HG03095 (cell line): ENCODE measurements at regions not wholly inside any gene's neighbourhood (a gene's known extent, or its start where the extent isn't known, plus 50 kb on each side); places are given as distances from the start of the nearest gene placed in this dataset.

Experiments used
- ATAC-seq: cut with Tn5 transposase; IDR thresholded peaks from one replicate; pipeline ENCODE4 v1.9.1; 2021; ENCODE audit warnings: moderate library complexity; ENCODE audit not compliant: unreplicated experiment

DNA sequence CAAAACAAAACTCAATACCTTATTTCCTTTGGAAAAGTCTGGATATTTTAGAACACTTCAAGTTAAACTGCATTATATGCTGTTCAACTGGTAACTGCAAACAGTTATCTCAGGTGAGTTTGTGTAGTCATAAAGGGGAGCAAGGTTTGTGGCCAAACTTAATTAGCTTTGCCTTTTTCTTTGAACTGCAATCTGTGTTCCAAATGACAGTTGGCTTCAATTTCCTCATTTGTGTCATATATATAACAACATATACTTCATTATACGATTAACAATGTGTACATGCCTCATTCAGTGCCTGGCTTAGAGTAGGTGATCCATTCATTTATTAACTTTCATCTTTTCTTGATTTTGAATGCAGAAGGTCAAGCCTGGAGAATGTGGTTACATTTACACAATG is 55.8 kb downstream of the KCNE4 start:
- ATAC-seq, result no peak

DNA sequence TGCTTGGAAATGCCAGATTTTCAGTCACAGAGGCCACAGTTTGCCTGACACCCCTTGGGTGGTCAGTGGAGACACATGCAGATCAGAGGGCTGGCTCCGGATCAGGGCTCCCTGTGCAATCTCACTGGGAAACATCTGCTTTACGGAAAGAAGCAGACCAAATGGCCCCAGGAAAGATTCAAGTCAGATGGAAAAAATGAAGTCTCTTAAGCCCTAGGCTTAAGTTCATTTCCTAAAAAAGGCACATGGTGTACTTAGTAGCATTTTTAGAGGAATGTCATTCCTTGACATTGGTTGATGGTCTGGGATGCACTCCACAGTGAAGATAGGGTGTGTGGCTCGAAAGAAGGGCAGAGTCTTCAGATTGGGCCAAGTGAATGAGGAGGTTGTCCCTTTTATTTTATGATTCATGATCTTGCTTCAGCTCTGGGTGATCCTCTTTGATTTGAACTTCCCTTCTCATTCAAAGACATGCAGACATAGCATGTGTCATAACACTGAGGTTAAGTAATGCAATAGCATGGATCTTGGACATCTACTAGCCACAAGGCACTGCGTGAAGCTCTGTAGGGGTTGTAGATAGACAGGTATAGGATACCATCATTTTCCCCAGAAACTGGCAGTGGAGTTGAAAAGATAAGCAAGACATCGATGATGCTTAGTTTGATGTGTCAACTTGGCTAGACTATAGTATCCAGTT is 56.5 kb downstream of the KCNE4 start:
- ATAC-seq, result no peak

DNA sequence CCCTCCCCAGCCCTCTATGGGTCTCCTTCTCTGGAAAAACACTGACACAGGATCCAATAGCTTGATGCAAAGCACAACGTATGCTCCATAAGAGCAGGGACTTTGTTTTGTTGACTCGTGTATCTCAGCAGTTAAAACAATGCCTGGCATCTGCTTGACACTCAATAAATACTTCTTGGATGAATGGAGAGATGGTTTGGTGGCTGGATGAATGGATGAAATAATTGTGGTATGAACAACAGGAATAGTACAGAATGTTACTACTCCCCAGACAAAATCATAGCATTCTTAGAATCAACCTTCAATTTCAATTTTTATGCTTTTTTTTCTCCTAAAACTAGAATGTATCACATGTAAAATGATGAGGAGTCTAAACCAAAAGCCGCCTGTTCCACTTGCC is 57.4 kb downstream of the KCNE4 start:
- no peak for ATAC-seq

DNA sequence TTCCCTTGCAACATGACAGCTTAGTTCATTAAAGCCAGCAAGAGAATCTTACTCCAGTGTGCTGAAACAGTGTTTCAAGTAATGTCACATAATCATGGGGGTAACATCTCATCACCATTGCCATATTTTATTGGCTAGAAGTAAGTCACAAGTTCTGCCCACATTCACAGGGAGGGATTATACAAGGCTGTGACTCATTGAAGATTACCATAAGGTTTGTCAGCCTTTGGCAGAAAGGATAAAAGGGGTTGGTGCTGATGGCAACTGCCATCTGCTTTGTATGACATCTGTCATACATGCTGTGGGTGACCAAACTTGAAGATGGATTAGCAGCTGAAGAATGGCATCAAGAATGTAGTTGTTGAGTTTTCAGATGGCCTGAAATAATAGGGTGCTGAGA is 61.2 kb downstream of the KCNE4 start:
- no peak for ATAC-seq

DNA sequence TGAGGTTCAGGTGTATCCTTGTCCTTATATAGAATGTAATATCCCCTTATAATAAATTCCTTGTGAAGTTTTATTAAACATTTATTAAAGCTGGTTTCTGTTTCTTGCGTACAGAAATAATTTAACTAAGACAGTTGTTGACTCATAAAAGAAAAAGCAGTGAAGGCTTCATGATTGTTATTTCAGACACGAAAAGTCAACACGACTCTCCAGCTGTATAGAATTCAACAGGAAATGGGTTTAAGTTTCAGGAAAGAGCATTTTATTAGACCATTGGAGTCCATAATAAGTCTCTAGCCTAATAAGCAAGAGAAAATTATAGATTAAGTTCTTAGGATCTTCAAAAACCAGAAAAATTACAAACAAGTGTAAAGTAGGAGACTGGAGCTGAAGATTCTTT is 62.2 kb downstream of the KCNE4 start:
- ATAC-seq, result no peak

DNA sequence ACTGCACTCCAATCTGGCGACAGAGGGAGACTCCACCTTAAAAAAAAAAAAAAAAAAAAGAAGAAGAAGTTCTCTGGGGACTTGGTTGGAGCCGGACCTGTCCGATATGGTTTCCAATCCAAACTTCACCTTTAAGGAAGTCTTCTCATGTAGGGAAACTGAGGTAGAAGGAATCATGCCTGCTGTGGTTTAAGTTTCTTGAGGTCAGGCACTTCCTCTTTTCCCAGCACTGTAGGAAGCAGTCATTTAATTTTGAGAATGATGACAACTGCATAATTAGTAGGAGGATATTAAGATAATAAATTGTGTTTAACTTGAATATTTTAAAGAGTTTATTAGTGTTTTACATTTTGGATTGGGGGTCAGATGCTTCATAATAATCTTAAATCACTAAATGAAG is 62.9 kb downstream of the KCNE4 start:
- no peak for ATAC-seq

DNA sequence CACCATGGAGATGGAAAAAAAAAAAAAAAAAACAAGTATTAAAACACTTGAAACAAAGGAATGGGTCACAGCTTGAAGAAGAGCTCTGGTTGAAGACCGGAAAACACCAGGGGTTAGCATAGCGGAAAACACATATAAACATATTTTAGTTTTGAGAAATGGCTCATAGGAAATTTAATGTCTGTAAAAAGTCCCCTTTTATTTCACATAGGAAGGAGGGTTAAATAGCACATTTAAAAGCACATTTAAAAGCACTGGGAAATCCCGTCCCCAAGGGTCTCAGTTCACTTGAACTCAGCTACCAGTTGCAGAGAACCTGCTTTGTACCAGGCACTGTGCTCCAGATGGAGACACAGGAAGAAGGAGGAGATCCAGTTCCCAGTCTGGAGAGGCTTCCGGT is 65.5 kb downstream of the KCNE4 start:
- ATAC-seq, result no peak

DNA sequence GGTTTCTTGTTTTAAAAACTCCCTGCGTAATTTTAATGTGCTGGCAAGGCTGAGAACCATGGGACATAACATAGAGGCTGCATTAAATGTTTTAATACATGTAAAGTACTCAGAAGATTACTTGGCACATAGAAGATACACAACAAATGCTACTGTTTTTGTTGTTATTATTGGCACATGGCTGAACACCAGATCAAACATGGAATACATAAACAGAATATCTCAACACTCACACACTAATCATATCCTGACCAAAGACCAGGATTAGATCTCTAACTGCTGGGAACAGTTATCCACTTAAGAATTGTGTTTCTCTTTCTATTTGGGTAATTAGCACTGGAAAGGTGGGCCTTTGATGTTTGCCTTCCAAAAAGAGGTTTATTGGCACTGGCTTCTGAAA is 69.3 kb downstream of the KCNE4 start:
- no peak for ATAC-seq

DNA sequence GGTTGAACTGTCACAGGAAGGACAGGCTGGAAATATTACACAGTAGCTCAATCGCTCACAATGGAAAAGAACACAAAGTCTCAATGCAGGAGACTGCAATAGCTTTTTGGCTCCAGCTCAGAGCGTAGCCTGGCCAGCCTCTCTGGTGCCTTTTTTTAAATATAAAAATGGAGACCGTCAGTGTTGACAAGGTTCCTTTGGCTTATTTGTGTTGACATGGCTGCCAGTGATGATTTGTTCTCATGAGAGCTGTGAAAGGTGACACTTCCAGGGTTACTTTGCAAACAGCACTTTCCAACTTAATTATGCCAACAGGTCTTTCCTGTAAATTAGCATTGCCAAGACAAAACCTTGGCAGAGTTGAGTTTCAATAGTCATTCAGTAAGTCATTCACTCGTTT is 70.8 kb downstream of the KCNE4 start:
- no peak for ATAC-seq

DNA sequence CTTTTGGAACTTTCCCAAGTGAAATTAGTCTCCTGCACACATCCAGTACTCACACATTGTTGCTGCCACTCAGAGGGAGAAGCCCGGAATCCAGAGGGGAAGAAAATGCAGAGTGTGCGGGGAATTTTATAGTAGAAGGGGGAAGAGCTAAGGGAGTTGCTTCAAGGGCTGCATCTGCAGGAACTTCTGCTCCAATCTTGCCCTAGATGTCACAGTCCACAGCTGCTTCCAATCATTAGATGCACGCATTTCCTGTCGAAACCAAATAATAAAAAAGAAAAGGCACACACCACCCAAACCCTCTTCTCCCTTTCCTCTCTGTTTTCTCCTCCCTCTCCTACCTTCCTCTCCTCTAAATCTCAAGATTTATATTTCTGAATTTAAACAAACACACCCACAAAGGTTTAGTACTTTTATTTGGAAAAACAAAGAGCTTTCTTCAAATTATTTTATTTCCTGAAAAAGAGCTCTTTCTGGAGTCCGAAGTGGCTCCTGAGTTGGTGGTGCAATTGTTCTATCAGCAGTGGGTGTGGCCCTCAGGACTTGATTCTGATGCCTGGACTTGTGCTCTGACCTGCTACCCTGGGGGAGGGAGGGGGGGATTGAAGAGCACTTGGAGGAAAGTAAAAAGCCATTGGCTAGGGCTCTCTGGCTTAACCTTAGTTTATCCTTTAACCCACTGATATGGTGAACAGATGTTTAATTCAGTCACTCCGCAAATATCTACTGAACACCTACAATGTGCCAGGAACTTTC is 72.0 kb downstream of the KCNE4 start:
- ATAC-seq, result no peak

DNA sequence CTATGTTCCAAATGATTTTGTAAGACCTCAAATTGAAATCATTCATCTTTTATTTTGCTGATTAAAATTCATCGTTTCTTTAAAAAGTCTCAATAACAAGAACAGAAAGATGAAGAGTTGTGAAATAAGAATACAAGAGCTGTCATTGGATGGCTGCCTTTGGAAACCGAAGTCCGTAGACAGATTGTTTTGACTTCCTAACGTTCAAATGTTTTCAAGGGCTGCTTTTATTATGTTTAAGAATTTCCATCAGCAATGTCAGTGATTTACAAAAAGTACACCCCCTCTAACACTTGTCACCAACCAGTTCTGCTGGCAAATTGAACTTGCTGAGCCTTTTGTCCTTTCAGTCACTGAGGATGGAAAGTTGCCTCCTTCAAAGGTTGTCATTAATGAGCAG is 89.6 kb downstream of the KCNE4 start:
- no peak for ATAC-seq

DNA sequence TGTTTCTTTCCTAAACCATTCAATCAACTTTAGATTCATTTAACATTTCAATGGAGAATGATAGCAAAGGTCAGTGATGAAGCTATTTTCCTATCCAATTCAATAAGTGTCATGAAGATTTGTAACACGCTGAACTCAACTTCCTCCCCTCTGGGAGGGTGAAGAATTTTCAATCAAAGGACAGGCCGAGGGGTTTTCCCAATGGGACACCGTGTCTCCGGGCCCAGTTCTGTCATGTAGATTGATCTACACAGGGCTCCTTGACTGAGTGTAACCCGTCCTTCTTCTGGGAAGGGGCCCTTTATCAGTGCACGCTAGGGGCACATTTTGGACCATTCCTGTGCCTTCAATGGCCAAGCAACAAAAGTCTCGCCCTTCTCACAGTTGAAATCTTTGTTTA is 90.1 kb downstream of the KCNE4 start:
- ATAC-seq, result no peak

DNA sequence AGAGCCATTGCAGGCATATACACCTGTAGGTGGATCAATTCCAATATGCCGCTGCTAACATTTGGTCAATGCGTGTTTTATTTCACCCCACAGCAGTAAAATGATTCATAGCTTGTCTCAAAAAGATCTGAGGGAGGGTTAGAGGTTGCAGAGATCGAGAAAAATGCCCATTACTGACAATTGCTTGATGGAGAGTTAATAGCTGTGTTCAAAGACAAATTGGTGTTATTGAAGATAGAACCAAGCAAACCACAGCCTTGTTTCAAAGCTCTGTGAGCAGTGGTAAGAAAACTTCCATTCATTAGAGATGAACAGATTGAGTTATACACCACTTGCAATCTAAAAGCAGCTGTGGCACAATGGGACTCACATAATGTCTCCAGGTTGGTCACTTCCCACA is 95.4 kb downstream of the KCNE4 start:
- no peak for ATAC-seq

DNA sequence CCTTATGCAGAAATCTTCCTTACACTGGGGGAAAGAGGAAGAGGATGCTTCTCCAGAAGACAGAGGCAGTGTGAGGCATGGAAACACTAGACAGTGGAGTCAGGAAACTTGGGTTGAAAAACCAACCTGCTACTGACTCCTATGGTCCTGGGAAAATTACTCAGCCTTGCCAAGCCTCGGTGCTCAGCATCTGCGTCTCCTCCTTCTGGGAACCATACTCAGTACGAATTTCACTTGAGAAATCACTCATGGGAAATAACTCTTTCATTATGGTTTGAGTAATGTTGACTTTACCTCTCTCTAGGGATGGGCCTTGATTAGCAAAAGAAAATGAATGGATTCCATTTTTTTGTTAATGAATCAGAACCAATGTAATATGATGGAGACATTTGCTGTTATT is 96.5 kb downstream of the KCNE4 start:
- ATAC-seq, result no peak

DNA sequence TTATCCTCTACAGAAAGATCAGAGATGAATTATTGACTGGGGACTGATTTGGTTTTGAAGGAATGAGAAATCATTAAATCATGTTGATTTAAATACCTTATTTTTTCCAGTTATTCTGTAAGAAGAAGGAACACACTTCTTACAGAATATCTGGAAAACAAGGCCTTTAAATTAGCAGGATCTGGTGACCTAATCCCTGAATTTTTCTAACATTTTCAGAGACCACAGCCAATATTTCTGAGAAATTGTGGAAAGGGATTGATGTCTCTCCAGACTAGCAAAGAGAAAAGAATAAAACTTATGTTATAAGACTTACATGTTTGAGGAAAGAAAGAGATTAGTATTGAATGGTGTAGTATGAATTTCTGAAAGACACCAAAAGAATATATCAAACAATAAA is 104.0 kb downstream of the KCNE4 start:
- no peak for ATAC-seq

DNA sequence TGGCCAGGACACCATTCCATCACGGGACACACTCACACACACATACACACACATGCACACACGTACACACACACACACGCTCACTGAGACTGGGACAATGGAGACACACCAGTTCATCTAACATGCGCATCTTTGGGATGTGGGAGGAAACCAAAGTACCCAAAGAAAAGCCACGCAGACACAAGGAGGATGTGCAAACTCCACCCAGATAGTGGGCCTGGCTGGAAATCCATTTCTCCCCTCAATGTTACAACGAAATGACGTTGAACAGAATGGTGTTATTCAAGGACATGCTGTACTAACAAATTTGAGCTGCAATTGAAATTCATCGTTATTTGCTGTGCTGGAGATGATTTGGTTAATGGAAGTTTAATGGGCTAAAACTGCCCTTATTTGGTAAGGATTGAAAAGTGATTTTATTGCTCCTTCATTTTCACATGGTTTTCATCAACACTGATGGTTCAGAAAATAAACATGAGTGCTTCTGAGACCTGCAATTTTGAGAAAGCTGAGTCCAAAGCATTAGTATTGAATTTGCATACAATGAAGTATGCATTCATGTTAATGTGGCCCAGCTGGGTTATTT is 110.0 kb downstream of the KCNE4 start:
- ATAC-seq, result no peak

DNA sequence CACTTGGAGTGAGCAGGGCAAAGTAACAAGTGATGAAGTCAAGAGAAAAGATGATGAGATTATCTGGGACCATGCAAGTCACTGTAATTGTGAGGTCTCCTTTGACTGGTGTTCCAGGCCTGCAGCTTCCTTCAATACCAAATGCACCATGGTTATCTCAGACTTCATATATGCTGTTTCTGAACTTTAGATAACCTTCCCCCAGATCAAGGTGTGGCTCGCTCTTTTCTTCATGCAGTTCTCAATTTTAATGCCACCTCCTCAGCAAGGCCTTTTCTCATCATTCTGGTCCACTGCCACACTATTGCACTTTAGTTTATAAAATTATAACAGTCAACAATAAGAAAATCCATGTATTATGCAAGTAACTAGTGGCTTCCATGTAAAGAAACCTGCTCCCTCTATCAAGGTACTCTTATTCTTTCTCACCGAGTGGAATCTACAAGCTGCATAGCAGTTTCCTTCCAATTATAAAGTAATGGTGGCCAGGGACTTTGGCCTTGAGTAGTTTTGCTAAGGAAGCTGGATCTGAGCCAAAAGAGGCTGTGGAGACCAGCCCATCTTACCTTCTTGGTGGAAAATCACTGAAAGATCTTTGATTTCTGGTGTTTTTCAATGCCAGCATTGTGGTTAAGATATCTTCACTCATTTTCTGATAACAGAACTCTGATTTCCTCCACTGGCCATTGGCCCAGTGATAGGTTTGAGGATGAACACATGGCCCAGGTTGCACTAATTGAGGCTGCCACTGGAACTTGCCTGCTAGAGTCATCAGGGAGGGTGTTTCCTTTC is 113.6 kb downstream of the KCNE4 start:
- no peak for ATAC-seq

DNA sequence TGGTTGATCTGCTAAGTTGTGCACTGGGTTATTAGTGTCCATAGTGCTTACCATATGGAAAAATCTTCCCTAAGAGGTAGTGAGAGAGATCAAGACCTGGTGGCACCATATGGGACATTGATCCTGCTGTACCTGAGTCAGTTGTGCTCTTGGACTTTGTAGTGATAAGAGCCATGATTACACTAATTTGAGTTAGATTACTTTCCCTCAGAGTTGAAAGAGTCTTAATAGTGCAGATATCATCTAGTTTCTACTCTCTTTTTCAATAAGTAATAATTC is 114.2 kb downstream of the KCNE4 start:
- no peak for ATAC-seq

DNA sequence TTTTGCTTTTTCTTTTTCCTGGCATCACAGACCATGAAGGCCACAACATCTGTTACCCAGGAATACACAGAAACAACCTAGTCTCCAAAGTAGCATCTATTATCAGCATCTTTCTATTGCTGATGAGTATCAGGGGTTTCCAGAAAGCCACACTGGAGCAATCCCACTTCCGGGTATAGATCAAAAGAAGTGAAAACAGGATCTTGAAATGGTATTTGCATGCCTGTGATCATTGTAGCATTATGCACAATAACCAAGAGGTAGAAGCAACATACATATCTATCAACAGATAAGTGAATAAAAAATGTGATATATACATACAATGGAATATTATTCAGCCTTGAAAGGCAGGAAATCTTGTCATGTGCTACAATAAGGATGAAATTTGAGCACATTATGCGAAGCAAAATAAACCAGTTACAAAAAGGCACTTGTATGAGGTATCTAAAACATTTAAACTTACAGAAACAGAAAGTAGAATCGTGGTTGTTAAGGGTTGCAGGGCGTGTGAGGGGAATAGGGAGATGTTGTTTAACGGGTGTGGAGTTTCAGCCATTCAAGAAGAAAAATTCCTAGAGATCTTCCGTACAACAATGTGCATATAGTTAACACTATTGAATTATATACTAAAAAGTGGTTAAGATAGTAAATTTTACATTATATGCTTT is 115.1 kb downstream of the KCNE4 start:
- ATAC-seq, result no peak

DNA sequence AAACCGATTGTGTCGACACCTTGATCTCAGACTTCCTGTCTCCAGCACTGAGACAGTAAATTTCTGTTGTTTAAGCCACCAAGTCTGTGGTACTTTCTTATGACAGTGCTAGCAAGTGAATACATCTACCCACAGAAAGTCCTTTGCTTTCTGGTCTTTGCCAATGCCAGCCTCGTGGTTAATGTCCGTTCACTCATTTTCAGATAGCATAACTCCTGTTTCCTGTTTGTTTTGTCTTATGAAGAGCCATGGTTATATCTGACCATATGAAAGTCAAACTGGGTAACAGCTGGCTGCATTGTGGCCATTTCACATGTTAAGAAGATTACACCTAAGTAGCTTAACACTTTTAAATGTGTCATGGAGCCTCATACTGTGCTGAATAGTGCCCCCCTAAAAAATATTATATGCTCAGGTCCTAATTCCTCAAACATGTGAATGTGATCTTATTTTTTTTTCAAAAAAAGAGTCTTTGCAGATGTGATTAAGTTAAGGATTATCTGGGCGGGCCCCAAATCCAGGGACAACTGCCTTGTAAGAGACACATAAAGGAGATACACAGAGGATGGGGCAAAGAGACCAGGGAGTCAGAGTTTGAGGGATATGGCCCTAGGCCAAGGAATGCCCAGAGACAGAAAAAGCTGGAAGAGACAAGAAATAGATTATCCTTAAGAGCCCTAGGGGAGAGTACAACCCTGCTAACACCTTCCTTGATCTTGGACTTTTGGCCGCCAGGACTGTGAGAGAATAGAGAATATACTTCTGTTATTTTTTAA is 118.0 kb downstream of the KCNE4 start:
- no peak for ATAC-seq

DNA sequence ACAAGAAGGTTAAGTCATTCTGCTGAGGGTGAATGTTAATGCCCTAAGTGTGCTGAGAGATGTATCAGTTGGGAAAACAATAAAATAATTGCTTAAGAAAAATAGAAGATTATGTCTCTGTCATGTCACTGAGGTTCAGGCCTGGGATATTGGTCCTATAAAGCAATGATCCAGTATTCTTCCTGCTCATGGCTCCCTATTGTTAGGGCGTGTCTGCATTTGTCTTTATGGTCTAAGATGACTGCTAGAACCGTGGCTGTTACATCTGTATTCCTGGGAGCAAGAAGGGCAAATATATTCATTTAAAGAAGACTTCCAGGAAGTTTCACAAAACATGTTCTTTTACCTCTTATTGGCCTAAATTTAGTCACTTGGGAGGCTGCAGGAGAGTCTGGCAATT is 125.0 kb downstream of the KCNE4 start:
- ATAC-seq, result no peak
